IPS-NIHi7 (cell line): ENCODE measurements at regions not wholly inside any gene's neighbourhood (a gene's known extent, or its start where the extent isn't known, plus 50 kb on each side); places are given as distances from the start of the nearest gene placed in this dataset.
A peak's percentile ranks its signal among the peaks of the same experiment; 100 is the strongest.

Experiments used
- DNase-seq: peaks from one replicate; pipeline ENCODE4 v3.0.0; 2012; ENCODE audit warnings: mixed read lengths; ENCODE audit errors: extremely low spot score

GRCh38 chr2:160952464-160953254, 207.6 kb upstream of the TANK start:
- no peak for DNase-seq

GRCh38 chr2:160955578-160955977, 204.7 kb upstream of the TANK start:
- DNase-seq: no peak

GRCh38 chr2:160956243-160956802, 203.9 kb upstream of the TANK start:
- no peak for DNase-seq

- DNase-seq: no peak
These were observed 196.3 kb upstream of the TANK start for GRCh38 chr2:160963957-160964356.

- DNase-seq: no peak
These were observed 192.7 kb upstream of the TANK start for GRCh38 chr2:160967523-160967922.

- no peak for DNase-seq
These were observed 192.0 kb upstream of the TANK start for GRCh38 chr2:160968183-160968582.

GRCh38 chr2:160970052-160970965, 189.9 kb upstream of the TANK start:
- peak; percentile 69 for DNase-seq

- no peak for DNase-seq
These were observed 186.2 kb upstream of the TANK start for GRCh38 chr2:160973991-160974390.

GRCh38 chr2:160974803-160975202, 185.4 kb upstream of the TANK start:
- DNase-seq: no peak

GRCh38 chr2:160976797-160977196, 183.4 kb upstream of the TANK start:
- no peak for DNase-seq

- DNase-seq: no peak
These were observed 182.9 kb upstream of the TANK start for GRCh38 chr2:160977376-160977775.

GRCh38 chr2:160977854-160978253, 182.4 kb upstream of the TANK start:
- DNase-seq: no peak

GRCh38 chr2:160984426-160985077, 175.7 kb upstream of the TANK start:
- DNase-seq: no peak

GRCh38 chr2:160989778-160990177, 170.4 kb upstream of the TANK start:
- DNase-seq: no peak

GRCh38 chr2:160993654-160994061, 166.6 kb upstream of the TANK start:
- DNase-seq: no peak

- DNase-seq: peak; percentile 70
These were observed 165.9 kb upstream of the TANK start for GRCh38 chr2:160994141-160995002.

- DNase-seq: no peak
These were observed 163.6 kb upstream of the TANK start for GRCh38 chr2:160996584-160996983.

- DNase-seq: no peak
These were observed 155.8 kb upstream of the TANK start for GRCh38 chr2:161004379-161004778.

GRCh38 chr2:161005170-161005569, 155.1 kb upstream of the TANK start:
- no peak for DNase-seq

- no peak for DNase-seq
These were observed 151.9 kb upstream of the TANK start for GRCh38 chr2:161008311-161008710.

- no peak for DNase-seq
These were observed 149.7 kb upstream of the TANK start for GRCh38 chr2:161010503-161011015.
